H1 (cell line): ENCODE measurements at regions not wholly inside any gene's neighbourhood (a gene's known extent, or its start where the extent isn't known, plus 50 kb on each side); places are given as distances from the start of the nearest gene placed in this dataset.

ENCODE experiments used
- BCL11A ChIP-seq, 2 experiments: IDR thresholded peaks; one replicate each; pipeline ENCODE4 v1.6.1; 2011; ENCODE audit warnings: low read depth in 2 of 2, low read length in 2 of 2, mild to moderate bottlenecking in 2 of 2
- HDAC2 ChIP-seq, 2 experiments: fragments of 300-600 bp in 1 of 2; sonication (generic) in 1 of 2; IDR thresholded peaks; 2 replicates each; pipeline ENCODE4 v1.6.1; 2011 to 2012; ENCODE audit warnings: low read depth in 2 of 2, low read length in 2 of 2, mild to moderate bottlenecking in 2 of 2, moderate library complexity in 2 of 2, borderline replicate concordance in 1 of 2, inconsistent platforms in 1 of 2
- KDM4A ChIP-seq: IDR thresholded peaks from one replicate; pipeline ENCODE4 v1.7.1; 2012; ENCODE audit warnings: low read depth, mild to moderate bottlenecking, moderate library complexity, low read length, inconsistent platforms; ENCODE audit not compliant: severe bottlenecking
- POLR2AphosphoS5 ChIP-seq: IDR thresholded peaks from 2 replicates; pipeline ENCODE4 v1.6.1; 2011; ENCODE audit warnings: low read depth, low read length
- RXRA ChIP-seq: IDR thresholded peaks from 2 replicates; pipeline ENCODE4 v1.6.1; 2011; ENCODE audit warnings: low read depth, mild to moderate bottlenecking, low read length, moderate library complexity; ENCODE audit not compliant: insufficient read depth
- TEAD4 ChIP-seq: IDR thresholded peaks from 2 replicates; pipeline ENCODE4 v1.6.1; 2012; ENCODE audit warnings: low read depth, low read length, inconsistent platforms, mixed read lengths
- TF ChIP-seq, protein P1 (sequence below): IDR thresholded peaks from 2 replicates; pipeline ENCODE4 v1.6.1; 2011; ENCODE audit warnings: low read length, improper control_type of control experiment

DNA sequence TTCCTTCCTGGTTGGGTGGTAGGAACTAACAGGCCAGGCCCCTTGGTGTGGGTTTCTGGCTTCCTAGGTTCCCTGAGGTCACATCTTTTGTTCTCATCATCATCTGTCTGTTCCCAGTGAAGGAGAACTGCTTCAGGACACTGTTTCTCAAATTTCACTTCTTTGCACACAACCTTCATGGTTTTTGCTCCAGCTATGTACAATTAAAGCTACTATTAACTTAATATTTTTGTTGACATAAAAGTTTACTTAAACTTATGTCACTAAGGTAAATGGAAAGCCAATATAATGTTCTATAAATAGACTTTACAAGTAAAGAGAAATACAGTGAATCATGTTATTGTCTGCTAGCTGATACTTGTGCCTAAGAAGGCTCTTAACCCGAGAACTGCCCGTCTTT lies 120.7 kb upstream of the KCNG1 start (continued):
- TF ChIP-seq KDM4A (no peak), POLR2AphosphoS5 (no peak), RXRA (no peak), TEAD4 (no peak), HDAC2 (IDR thresholded peaks at IDR 0.05; ENCODE audit: borderline replicate concordance in 1 of 2, low read depth in 2 of 2, low read length in 2 of 2) (no peak), BCL11A (IDR thresholded peaks at IDR 0.05; ENCODE audit: low read depth in 2 of 2, low read length in 2 of 2) (no peak)
- TF ChIP-seq, protein P1, sequence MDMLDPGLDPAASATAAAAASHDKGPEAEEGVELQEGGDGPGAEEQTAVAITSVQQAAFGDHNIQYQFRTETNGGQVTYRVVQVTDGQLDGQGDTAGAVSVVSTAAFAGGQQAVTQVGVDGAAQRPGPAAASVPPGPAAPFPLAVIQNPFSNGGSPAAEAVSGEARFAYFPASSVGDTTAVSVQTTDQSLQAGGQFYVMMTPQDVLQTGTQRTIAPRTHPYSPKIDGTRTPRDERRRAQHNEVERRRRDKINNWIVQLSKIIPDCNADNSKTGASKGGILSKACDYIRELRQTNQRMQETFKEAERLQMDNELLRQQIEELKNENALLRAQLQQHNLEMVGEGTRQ, result no peak
- TF ChIP-seq, all 59 proteins: peak for 0
